HUES48 (cell line): ENCODE measurements at regions not wholly inside any gene's neighbourhood (a gene's known extent, or its start where the extent isn't known, plus 50 kb on each side); places are given as distances from the start of the nearest gene placed in this dataset.

Experiments
- H3K27ac ChIP-seq: one replicate; pipeline ENCODE4 v1.7.0; 2013; ENCODE audit warnings: low read depth, low read length, inconsistent platforms
- H3K27me3 ChIP-seq: 2 replicates; pipeline ENCODE4 v1.6.1; 2013; ENCODE audit warnings: mild to moderate bottlenecking, low read length; ENCODE audit not compliant: control insufficient read depth, insufficient read depth
- H3K36me3 ChIP-seq: 2 replicates; pipeline ENCODE4 v1.6.1; 2013; ENCODE audit warnings: low read length; ENCODE audit not compliant: control insufficient read depth, insufficient read depth
- H3K4me1 ChIP-seq: 2 replicates; pipeline ENCODE4 v1.6.1; 2013; ENCODE audit warnings: mild to moderate bottlenecking, low read length; ENCODE audit not compliant: control insufficient read depth, insufficient read depth
- H3K4me3 ChIP-seq: 2 replicates; pipeline ENCODE4 v1.5.1; 2013; ENCODE audit warnings: mild to moderate bottlenecking, low read depth, low read length
- H3K9ac ChIP-seq: 2 replicates; pipeline ENCODE4 v1.6.1; 2013; ENCODE audit warnings: mild to moderate bottlenecking, low read depth, low read length, moderate library complexity
- H3K9me3 ChIP-seq: 2 replicates; pipeline ENCODE4 v1.6.1; 2013; ENCODE audit warnings: low read length; ENCODE audit not compliant: control insufficient read depth, insufficient read depth

DNA sequence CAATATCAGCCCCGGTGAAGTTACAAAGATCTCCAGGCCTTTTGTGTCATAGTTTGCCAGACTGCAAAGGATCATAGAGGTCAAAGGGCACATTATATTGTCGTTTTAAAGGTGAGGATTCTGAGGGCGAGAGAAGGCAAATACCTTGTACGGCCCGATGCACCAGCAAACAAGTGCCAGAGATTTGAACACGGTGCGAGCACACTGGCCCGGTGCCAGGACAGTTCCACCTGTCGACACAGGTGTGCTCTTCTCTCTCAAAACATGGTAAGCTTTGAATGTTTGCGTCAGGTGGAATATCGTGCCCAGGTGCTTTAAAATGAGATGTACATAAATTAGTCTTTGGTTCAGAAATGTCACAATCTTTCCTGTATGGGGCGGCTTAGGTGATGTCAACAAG lies 776.1 kb upstream of the ID2 start:
- H3K9me3 ChIP-seq: no peaks in the 10 kb centered on the region
- no peaks in the 10 kb centered on the region; the same call in 1 of the 2 replicates for H3K27me3 ChIP-seq
- no peak overlapping the region for H3K27ac ChIP-seq
- no peak overlapping the region for H3K9ac ChIP-seq
- no peak overlapping the region for H3K4me3 ChIP-seq
- H3K4me1 ChIP-seq: peaks cover 7% of the 10 kb centered on the region
- H3K36me3 ChIP-seq: no peaks in the 10 kb centered on the region

GRCh38 chr2:7906431-7906830 lies 775.4 kb upstream of the ID2 start:
- H3K4me3 ChIP-seq: no peak overlapping the region
- H3K27me3 ChIP-seq: no peaks in the 10 kb centered on the region; the same call in 1 of the 2 replicates
- no peaks in the 10 kb centered on the region for H3K36me3 ChIP-seq
- no peak overlapping the region for H3K27ac ChIP-seq
- H3K9ac ChIP-seq: no peak overlapping the region
- H3K9me3 ChIP-seq: no peaks in the 10 kb centered on the region
- peaks cover 5% of the 10 kb centered on the region; the same call in 1 of the 2 replicates for H3K4me1 ChIP-seq

GRCh38 chr2:7907041-7907440 lies 774.8 kb upstream of the ID2 start:
- H3K36me3 ChIP-seq: no peaks in the 10 kb centered on the region
- H3K9me3 ChIP-seq: no peaks in the 10 kb centered on the region
- no peaks in the 10 kb centered on the region for H3K27me3 ChIP-seq

GRCh38 chr2:7910752-7911151 lies 771.1 kb upstream of the ID2 start:
- no peaks in the 10 kb centered on the region for H3K27me3 ChIP-seq
- no peaks in the 10 kb centered on the region for H3K9me3 ChIP-seq
- H3K9ac ChIP-seq: no peak overlapping the region
- H3K27ac ChIP-seq: no peak overlapping the region
- peaks cover 13% of the 10 kb centered on the region for H3K4me1 ChIP-seq
- H3K4me3 ChIP-seq: no peak overlapping the region
- no peaks in the 10 kb centered on the region for H3K36me3 ChIP-seq

More at GRCh38 chr2:7907041-7907440, 774.8 kb upstream of the ID2 start:
- Histone ChIP-seq H3K27ac (no peak overlapping the region), H3K9ac (no peak overlapping the region), H3K4me1 (peaks cover 5% of the 10 kb centered on the region; the same call in 1 of the 2 replicates), H3K4me3 (no peak overlapping the region)

DNA sequence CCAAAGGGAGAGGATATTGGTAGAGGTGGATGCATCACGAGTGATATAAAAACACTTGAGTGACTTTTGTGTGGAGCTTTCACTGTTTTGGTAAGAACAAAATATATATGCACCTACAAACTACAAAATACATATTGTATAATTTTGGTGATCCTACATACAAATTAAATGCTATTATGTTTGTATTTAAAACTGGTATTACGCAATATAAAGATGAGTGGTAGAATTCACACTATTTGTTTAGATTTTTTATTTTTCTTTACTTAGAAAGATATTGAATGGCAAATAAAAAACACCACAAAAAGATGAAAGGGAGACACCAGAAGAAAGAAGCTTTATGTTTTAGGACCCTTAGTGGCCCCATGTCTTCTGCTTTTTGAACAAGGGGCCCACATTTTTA lies 770.7 kb upstream of the ID2 start:
- Histone ChIP-seq H3K9me3 (no peaks in the 10 kb centered on the region), H3K27ac (no peak overlapping the region), H3K9ac (no peak overlapping the region), H3K4me3 (no peak overlapping the region), H3K27me3 (no peaks in the 10 kb centered on the region), H3K4me1 (peaks cover 12% of the 10 kb centered on the region), H3K36me3 (no peaks in the 10 kb centered on the region)

DNA sequence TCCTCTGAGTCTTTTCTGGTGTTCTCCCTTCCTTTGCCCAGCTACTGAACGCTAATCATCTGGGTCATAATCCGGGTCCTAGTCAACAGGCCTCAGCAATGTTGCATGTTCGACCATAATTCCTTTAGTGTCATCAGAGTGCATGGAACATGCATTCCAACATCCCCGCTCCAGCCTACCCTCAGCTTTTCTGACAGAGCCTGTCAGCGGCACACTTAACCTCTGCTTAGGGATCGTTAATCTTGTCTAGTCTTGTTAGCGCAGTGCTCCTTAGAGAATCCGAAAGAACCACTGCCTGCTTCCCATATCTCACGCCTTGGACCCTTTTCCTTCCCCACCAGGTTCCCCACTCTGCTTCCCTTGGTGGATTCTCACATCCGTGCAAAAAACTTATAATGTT lies 767.9 kb upstream of the ID2 start:
- H3K27me3 ChIP-seq: no peaks in the 10 kb centered on the region
- H3K4me3 ChIP-seq: no peak overlapping the region
- no peak overlapping the region for H3K27ac ChIP-seq

DNA sequence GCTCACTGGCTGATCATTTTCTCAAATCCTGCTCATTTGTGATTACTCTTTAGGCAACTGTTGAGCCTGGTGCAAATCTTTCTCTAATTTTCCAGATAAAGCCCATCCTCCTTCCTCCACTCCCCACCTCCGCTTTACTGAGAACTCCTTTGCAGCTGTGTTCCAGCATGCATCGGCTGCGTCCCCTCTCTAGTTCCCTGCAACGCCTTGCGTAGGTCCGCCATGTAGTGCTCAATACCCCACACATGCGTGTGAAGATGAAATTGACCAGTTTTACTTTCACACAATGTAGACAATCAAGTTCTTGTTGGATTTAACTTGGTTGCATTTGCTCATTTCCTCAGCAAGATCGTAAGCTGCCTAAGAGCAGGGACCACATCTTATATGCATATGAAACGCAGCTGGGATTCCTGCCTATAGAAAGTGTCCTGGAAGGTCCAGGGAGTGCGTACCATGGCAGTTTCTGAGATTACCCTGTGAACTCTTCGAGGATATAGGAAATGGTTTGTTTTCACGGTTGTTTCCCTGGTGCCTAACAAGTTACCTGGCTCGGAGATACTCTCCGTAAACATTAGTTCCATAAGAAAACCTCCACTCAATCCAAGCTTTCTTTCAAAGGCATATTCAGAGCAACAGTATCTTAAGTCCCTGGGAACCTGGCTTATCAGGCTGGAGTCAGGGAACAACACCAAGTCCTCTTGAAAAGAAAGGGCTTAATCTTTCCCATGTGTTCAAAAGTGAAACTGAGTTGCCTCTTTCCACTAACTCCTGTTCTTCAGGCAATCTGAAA lies 766.4 kb upstream of the ID2 start:
- Histone ChIP-seq H3K9me3 (no peaks in the 10 kb centered on the region), H3K4me1 (peaks cover 12% of the 10 kb centered on the region), H3K27ac (no peak overlapping the region), H3K4me3 (no peak overlapping the region), H3K27me3 (no peaks in the 10 kb centered on the region), H3K36me3 (no peaks in the 10 kb centered on the region), H3K9ac (no peak overlapping the region)

More for the DNA sequence above, 767.9 kb upstream of the ID2 start:
- Histone ChIP-seq H3K9ac (no peak overlapping the region), H3K36me3 (no peaks in the 10 kb centered on the region), H3K9me3 (no peaks in the 10 kb centered on the region), H3K4me1 (peaks cover 12% of the 10 kb centered on the region)

DNA sequence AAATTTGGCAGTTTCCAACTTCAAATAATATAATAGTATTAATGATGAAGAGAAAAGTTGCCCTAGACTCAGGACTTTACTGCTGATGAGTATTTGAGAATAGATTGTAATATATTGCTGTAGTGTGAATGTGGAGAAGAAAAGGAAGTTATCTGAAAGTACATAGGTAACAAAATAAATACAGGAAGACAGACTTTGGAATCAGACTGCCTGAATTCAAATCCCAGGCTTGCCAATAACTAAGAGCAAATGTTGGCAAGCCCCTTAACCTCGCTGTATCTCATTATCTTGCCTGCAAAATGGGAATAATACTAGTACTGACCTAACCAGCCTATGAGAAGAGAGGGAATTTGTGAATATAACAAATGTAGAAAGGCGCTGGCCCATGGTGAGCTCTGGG lies 765.2 kb upstream of the ID2 start:
- Histone ChIP-seq H3K9me3 (no peaks in the 10 kb centered on the region), H3K4me1 (peaks cover 12% of the 10 kb centered on the region), H3K9ac (no peak overlapping the region), H3K36me3 (no peaks in the 10 kb centered on the region), H3K27ac (no peak overlapping the region), H3K4me3 (no peak overlapping the region), H3K27me3 (no peaks in the 10 kb centered on the region)

- peaks cover 12% of the 10 kb centered on the region for H3K4me1 ChIP-seq
- no peaks in the 10 kb centered on the region for H3K27me3 ChIP-seq
- H3K9me3 ChIP-seq: no peaks in the 10 kb centered on the region
Measured at GRCh38 chr2:7919510-7919909, 762.3 kb upstream of the ID2 start.

DNA sequence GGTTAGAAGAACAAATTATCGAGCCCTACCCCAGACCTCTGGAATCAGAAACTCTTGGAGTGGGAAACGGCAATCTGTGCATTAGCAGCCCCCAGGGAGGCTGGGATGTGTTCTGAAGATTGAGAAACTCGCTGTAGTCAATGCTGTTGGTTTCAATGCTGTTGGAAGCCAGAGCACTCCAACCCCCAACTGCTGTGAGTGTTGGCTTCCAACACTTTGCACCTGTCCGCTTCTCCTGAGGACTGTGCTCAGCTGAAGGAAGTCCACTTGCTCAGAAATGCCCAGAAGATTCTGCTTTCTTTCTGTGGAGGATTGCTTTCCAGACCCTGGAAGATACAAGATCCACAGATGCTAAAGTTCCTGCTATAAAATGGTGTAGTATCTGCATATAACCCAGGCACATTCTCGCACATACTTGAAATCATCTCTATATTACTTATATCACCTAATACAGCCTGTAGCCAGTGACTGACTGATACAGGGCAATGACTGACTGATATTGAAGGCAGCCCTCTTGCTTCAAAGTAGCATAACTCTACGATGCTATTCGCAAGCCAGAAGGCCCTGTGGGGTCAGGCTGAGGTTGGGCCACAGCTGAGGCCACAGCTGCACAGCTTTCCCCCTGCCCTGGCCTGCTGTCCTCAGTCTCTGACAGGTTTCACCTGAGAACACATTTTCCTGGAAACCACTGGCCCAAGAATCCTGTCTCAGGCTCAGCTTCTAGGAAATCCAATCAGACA lies 757.7 kb upstream of the ID2 start:
- H3K27me3 ChIP-seq: no peaks in the 10 kb centered on the region
- H3K27ac ChIP-seq: no peak overlapping the region
- H3K9me3 ChIP-seq: no peaks in the 10 kb centered on the region
- no peak overlapping the region for H3K4me3 ChIP-seq
- no peaks in the 10 kb centered on the region for H3K4me1 ChIP-seq
- H3K36me3 ChIP-seq: no peaks in the 10 kb centered on the region
- H3K9ac ChIP-seq: no peak overlapping the region

More at GRCh38 chr2:7919510-7919909, 762.3 kb upstream of the ID2 start:
- no peaks in the 10 kb centered on the region for H3K36me3 ChIP-seq
- H3K9ac ChIP-seq: no peak overlapping the region
- H3K27ac ChIP-seq: no peak overlapping the region
- no peak overlapping the region for H3K4me3 ChIP-seq

GRCh38 chr2:7925506-7925905 lies 756.4 kb upstream of the ID2 start:
- no peaks in the 10 kb centered on the region for H3K9me3 ChIP-seq
- no peak overlapping the region for H3K27ac ChIP-seq
- H3K9ac ChIP-seq: no peak overlapping the region
- no peak overlapping the region for H3K4me3 ChIP-seq
- H3K36me3 ChIP-seq: no peaks in the 10 kb centered on the region
- no peaks in the 10 kb centered on the region for H3K27me3 ChIP-seq
- H3K4me1 ChIP-seq: no peaks in the 10 kb centered on the region
